NCI-H2227 (cell line): ENCODE measurements at regions not wholly inside any gene's neighbourhood (a gene's known extent, or its start where the extent isn't known, plus 50 kb on each side); places are given as distances from the start of the nearest gene placed in this dataset.
"Not testable (repeated sequence)": the region's sequence is repeated elsewhere in the genome, so short reads cannot be mapped to it uniquely, and the experiment has no call there.

ENCODE experiments used
- DNase-seq: peaks from one replicate; lab custom pipeline; 2025; ENCODE audit not compliant: unreplicated experiment; lab: John Stamatoyannopoulos, UW

DNA sequence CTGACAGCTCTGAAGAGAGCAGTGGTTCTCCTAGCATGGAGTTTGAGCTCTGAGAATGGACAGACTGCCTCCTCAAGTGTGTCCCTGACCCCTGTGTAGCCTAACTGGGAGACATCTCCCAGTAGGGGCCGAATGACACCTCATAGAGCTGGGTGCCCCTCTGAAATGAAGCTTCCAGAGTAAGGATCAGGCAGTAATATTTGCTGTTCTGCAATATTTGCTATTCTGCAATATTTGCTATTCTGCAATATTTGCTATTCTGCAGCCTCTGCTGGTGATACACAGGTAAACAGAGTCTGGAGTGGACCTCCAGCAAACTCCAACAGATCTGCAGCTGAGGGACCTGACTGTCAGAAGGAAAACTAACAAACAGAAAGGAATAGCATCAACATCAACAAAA lies 105.5 kb downstream of the BUD13 start:
- DNase-seq: not testable (repeated sequence)

DNA sequence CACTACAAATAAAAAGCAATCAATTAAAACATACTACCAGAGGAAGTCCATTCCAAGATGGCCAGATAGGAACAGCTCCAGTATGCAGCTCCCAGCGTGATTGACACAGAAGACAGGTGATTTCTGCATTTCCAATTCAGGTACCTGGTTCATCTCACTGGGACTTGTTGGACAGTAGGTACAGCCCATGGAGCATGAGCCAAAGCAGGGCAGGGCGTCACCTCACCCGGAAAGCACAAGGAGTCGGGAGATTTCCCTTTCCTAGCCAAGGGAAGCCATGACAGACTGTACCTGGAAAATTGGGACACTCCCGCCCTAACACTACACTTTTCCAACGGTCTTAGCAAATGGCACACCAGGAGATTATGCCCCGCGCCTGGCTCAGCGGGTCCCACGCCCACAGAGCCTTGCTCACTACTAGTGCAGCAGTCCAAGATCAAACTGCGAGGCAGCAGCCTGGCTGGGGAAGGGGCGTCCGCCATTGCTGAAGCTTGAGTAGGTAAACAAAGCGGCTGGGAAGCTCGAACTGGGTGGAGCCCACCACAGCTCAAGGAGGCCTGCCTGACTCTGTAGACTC lies 106.0 kb downstream of the BUD13 start:
- DNase-seq: not testable (repeated sequence)

- no peak for DNase-seq
Observed at GRCh38 chr11:116665523-116665922, 107.3 kb downstream of the BUD13 start.

GRCh38 chr11:116661056-116661455 lies 111.7 kb downstream of the BUD13 start:
- no peak for DNase-seq

DNA sequence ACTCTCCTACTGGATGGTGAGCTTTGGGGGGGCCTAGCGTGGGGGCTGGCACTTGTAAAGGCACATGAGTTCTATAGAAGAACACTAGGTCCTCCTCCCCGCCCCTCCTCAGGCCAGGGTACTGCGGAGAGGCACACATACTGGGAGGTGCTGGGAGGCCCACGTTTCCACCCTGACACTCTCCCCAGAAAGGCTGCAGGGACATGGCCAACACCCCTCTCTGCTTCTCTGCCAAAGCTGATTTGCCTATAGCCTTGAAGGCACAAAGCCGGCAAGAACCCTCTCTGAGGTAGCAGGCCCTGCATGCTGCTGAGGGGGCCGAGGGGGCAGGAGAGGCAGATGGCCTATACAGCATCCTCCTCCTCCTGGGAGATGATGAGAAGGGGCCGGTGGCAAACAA lies 112.8 kb downstream of the BUD13 start:
- no peak for DNase-seq

DNA sequence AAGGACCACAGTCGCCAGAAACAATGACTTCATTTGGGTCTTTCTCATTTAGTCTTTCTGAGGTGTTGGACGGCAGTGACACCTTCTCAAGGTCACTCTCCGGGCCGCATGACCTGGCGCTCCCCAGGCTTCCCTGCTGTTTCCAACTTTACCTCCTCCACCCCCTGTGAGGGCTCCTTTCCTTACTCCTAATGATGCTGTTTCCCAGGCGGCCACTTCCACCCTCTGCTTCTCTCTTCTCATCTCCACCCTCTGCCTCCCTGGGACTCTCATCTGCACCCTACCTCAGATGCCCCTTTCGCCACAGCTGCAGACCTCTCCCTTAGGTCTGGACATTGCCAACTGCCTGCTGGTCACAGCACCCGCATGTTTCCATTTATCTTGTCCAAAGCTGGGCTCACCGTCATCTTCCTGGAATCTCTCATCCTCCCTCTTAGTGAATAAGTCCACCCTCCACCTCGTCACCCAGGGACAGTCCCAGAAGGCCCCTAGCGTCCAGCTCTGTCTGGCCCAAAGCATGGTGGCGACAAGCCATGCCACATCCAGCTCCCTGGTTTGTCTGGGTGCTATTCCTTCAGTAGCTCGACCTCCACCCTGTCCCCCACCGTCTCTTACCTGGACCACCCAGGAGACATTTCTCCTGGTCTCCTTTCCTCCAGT lies 113.8 kb downstream of the BUD13 start:
- DNase-seq: no peak

DNA sequence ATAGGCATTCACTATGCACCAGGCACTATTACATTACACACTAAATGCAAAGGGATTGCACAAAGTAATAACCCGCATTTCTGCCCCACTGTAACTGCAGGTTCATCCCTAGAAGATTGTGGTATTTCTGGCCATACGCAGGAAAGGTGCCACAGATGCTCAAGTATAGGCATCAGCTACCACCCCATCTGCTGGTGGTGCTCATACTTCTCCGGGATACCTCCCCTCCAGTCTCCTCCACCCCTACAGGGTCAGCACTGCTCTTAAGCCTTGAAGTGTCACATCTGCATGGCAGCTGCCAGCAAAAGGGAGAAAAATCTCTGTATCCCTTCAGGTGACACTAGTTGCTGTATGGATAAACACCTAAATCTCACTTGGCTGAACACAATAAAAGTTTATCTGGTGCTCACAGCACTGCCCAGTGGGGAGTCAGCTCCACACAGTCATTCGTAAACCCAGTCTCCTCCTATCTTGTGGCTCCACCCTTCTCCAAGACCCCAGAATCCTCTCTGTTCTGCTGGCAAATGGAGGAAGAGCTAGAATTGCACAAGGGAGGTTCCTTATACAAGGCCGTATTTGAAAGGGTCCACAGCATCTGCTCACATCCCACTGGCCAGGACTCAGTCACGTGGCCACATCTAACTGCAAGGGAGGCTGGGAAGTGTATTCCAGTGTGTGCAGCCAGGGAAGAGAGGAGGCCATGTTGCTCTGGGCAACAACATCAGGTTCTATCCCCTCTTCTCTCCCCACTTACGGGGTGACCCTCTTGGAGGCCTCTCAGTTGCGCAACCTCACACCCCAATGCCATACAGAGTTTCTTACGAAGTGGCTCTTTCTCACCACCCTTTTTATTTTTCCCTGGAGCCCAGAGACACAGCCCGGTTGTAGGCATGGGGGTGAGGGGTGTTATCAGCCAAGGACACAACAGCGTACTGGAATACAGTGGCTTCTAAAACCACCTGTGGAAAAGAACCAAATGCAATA lies 114.7 kb downstream of the BUD13 start:
- no peak for DNase-seq

- DNase-seq: no peak
Observed at GRCh38 chr11:116656011-116656410, 116.8 kb downstream of the BUD13 start.

- DNase-seq: no peak
Observed at GRCh38 chr11:116654526-116654925, 118.3 kb downstream of the BUD13 start.

- no peak for DNase-seq
Observed at GRCh38 chr11:116653206-116653605, 119.6 kb downstream of the BUD13 start.

DNA sequence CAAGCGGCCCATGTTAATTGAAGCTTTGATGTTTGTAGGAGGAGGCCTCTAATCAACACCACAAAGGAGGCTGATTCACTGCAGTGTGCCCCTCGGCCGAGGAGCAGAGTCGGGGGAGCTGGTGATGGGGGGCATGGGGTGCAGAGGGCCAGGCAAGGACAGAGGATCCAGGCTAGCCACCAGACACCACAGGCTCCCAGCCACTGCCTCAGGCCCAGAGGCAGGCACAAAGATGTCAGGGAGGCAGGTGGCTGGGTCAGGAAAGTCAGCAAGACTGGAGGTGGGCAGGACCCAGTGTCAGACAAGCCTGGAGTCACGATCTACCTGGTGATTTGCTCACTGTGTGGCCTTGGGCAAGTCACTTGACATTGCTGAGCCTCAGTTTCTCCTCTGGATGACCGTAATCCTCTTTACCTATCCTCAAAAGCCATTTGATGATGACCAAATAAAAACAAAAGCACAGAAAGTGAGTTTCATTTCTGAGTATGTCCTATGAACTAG lies 121.0 kb downstream of the BUD13 start:
- no peak for DNase-seq

GRCh38 chr11:116651098-116651736 lies 121.6 kb downstream of the BUD13 start:
- no peak for DNase-seq

- no peak for DNase-seq
Observed at GRCh38 chr11:116650052-116650451, 122.7 kb downstream of the BUD13 start.

- DNase-seq: no peak
Observed at GRCh38 chr11:116649268-116649667, 123.5 kb downstream of the BUD13 start.

DNA sequence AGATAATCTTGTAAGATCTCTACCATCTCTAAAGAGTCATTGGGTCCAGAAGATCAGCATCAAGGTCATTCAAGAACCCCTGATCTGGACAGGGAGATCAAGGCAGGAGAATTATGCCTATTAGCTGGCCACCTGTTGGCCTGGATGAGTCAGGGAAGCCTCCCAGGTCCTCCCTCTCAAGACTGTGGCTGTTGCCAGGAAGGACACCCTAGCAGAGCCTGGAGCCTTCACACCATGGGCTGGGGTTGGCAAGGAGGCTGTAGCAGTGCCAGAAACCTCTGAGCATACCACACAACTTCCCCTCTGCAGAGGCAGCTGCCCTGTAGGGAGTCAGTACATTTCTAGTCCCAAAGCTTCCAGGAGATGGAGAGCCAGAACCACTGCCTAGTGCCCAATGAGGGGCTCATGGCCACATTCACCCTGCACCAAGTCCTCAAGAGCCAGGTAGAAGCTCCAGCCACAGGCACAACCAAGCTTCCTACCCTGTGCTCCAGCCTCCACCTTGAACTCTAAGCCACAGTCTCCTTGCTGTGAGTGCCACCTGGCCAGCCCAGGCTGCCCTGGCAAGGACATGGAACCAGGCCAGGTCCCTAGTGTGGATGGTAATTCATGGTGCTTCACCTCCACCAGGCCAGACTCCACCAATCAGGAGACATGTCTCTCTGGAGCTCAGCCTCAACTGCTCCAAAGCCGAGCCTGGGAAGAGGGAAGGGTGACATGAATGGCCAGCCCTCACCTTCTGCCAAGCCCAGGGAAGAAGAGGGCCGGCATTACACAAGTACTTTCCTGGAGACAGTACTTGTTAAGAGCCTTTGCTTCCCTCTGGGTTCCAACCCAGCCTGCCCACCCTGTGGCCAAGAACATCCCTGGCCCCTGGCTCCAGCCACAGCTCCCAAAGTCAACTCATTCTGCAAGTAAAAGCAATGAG lies 124.3 kb downstream of the BUD13 start:
- DNase-seq: no peak

- DNase-seq: no peak
Observed at GRCh38 chr11:116647305-116648080, 125.3 kb downstream of the BUD13 start.

DNA sequence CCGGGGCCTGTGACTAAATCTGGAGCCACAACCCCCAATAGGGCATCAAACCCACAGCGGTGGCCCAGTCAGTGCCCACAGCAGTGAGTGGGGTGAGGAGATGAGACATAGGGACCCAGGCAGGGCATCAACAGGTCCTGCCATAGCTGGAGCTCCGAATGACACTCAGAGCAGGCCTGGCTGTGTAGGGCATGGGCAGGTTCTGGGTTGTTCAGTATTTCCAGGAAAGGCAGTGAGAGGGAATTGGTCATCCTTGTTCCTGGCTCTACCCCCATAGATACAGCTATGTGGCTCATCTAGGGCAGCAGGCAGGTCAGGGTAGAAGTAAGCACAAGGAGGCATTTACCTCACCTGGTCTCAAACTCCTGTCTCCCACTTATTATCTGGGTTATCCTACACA lies 126.6 kb downstream of the BUD13 start:
- DNase-seq: no peak

DNA sequence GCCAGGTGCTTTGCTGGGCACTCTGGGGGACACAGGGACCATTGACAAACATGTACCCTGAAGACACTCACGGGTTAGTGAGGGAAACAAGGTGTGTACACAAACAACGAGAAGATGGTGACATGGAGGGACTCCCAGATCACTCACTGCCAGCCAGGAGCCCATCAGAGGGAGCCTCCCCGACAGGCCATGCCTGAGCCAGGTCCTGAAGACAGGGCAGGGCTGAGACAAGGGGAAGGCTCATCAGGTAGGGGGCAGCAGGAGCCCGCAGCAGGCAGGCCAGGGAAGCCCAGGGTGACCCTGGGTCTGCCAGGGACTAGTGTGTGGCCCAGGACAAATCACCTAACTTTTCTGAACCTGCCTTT lies 127.9 kb downstream of the BUD13 start:
- DNase-seq: no peak

DNA sequence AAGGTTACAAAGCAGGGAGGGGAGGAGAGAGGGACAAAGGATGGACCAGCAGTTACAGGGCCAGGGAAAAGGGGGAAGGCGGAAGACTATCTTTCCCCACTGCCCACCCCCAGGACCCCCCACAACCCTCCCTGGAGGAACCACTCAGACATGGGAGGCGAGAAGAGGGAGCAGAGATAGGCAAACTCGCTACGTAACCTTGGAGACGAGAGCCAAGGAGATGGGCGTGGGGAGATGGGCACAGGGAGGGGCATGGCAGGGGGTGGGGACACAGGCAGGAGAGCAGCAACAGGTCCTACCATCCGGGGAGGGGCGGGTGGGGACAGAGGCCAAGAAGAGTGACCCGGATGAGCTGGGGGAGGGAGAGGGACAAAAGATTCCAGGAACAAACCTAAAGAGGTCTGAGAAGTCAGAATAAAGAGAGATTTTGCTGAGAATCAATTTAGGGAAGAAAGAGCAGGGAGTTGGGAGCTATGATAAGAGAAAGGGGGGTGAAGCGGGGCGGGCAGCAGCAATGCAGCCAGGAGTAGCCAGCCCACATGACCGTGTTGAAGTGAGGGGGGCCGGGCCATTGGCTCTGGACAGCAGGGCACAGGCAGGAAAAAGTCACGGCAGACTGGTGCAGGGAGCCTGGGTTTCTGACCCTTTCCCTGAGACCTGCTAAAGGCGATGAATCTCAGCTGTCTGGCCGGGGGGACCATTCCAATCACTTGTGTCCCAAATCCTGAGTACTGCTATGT lies 128.4 kb downstream of the BUD13 start:
- DNase-seq: peak; percentile 27
